AG04450 (cell line): ENCODE measurements at regions not wholly inside any gene's neighbourhood (a gene's known extent, or its start where the extent isn't known, plus 50 kb on each side); places are given as distances from the start of the nearest gene placed in this dataset.
A peak's percentile ranks its signal among the peaks of the same experiment; 100 is the strongest.
"Not testable (repeated sequence)": the region's sequence is repeated elsewhere in the genome, so short reads cannot be mapped to it uniquely, and the experiment has no call there.

Source experiments
- CTCF ChIA-PET: fragments of 300-600, 350-600 bp; formaldehyde crosslinking; extraction: SDS; loops from one replicate; lab custom pipeline; 2022; ENCODE audit warnings: antibody characterized with exemption, inconsistent platforms; lab: Charles Lee
- POLR2A ChIA-PET: fragments of 350-600 bp; formaldehyde crosslinking; extraction: SDS; loops from one replicate; lab custom pipeline; 2021; ENCODE audit warnings: antibody characterized with exemption, inconsistent platforms; lab: Yijun Ruan, JAX
- DNase-seq: peaks from one replicate; pipeline ENCODE4 v3.0.0-alpha.2; 2011; ENCODE audit warnings: low read depth, low spot score
- H3K27ac ChIP-seq: one replicate; pipeline ENCODE4 v1.5.1; 2012; ENCODE audit warnings: low read depth, low read length, control low read depth
- H3K27me3 ChIP-seq: one replicate; pipeline ENCODE4 v1.6.0; 2012; ENCODE audit warnings: low read length; ENCODE audit not compliant: control insufficient read depth, insufficient read depth
- H3K4me3 ChIP-seq: 2 replicates; pipeline ENCODE4 v1.5.1; 2011; ENCODE audit warnings: mild to moderate bottlenecking, low read depth, low read length, control low read depth
- H3K9me3 ChIP-seq: 2 replicates; pipeline ENCODE4 v1.5.1; 2012; ENCODE audit warnings: low read length; ENCODE audit not compliant: control insufficient read depth, insufficient read depth
- CTCF ChIP-seq: IDR thresholded peaks from 2 replicates; pipeline ENCODE4 v1.5.1; 2011; ENCODE audit warnings: low read depth, low read length, control low read depth, inconsistent platforms

DNA sequence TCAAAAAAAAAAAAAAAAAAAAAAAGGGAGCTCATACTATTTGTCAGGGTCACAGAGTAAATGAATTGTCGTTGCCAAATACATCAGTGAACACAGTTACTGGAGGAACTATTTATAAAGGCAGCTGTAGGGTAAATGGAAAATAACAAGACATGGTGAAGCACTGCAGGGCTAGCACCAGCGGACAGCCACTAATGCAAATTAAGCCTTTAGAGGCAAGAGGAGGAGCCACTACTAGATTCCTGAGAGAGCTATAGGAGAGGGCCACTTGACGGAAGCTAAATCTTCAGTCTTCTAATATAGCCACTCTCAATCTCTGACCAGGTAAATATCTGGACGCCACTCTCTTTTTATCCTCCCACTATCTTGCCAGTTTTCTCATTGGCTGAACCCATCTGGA is 801.2 kb upstream of the GOT2 start:
- no peak for TF ChIP-seq CTCF
- DNase-seq: no peak
- Histone ChIP-seq H3K27me3 (no peaks in the 10 kb centered on the region), H3K9me3 (no peaks in the 10 kb centered on the region), H3K4me3 (no peak overlapping the region), H3K27ac (no peak overlapping the region)
- POLR2A ChIA-PET: no interaction called here
- CTCF ChIA-PET: interaction anchor here (0.7 kb wide), 3 partner anchors 8 to 1136 kb away, joined by 3 to 6 read pairs (median 4); no protein-coding TSS in a partner anchor

- H3K27ac ChIP-seq: no peak overlapping the region
- peak; percentile 26 for DNase-seq
- no peak overlapping the region for H3K4me3 ChIP-seq
- TF ChIP-seq CTCF: no peak
- ChIA-PET POLR2A (no interaction called here), CTCF (interaction anchor here (0.9 kb wide), 1 partner anchor 8 kb away, joined by 3 read pairs; no protein-coding TSS in a partner anchor)
- no peaks in the 10 kb centered on the region for H3K9me3 ChIP-seq
- H3K27me3 ChIP-seq: no peaks in the 10 kb centered on the region
These were observed 793.3 kb upstream of the GOT2 start for GRCh38 chr16:59527206-59527997.

DNA sequence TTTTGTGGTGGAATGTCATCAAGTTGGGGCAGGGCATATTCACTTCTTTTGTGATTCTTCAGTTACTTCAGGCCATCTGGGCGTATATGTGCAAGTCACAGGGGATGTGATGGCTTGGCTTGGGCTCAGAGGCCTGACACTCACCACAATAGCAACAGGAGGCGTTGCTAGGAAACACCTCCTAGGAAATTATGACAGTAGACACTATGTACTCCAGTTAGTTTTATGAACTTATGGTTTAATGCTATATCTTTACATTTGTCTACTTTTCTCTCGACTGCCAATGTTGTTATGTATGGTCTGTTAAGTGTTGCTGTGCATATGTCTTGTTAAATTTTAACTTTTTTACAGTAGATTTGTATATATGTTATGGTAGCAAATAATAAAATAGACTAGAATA is 788.7 kb upstream of the GOT2 start:
- Histone ChIP-seq H3K27me3 (no peaks in the 10 kb centered on the region), H3K4me3 (no peak overlapping the region), H3K27ac (no peak overlapping the region), H3K9me3 (no peaks in the 10 kb centered on the region)
- CTCF ChIA-PET: no interaction called here
- TF ChIP-seq CTCF: no peak
- no peak for DNase-seq
- POLR2A ChIA-PET: no interaction called here

DNA sequence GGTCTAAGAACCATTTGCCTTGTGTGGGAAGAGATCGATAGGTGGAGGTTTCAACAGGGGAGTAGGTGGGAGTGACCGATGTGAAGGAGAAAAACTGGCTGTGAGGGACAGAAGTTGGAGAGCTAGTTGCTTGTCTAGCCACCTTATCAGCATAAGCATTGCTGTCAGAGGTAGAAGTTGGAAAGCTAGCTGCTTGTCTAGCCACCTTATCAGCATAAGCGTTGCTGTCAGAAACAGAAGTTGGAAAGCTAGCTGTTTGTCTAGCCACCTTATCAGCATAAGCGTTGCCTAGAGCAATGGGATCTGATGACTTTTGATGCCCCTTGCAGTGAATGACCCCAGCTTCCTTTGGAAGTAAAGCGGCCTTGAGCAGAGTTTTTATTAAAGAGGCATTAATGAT is 784.6 kb upstream of the GOT2 start:
- H3K4me3 ChIP-seq, H3K27me3 ChIP-seq, DNase-seq, POLR2A ChIA-PET, CTCF ChIA-PET, H3K9me3 ChIP-seq, H3K27ac ChIP-seq: not testable (repeated sequence)

DNA sequence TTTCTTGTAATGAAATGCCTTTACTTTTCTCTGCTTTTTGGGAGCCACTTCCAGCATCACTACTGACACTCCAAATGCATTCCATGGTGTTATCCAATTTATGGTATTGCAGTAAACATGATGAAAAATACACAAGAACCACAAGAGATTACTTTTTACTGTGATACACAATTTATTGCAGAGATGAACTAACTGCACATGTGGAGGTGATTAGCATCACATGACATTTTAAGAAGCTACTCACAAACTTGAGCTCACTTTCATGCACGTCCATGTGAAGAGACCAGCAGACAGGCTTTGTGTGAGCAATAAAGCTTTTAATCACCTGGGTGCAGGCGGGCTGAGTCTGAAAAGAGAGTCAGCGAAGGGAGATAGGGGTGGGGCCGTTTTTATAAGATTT is 780.5 kb upstream of the GOT2 start:
- Histone ChIP-seq H3K9me3 (no peaks in the 10 kb centered on the region), H3K4me3 (no peak overlapping the region), H3K27me3 (no peaks in the 10 kb centered on the region), H3K27ac (no peak overlapping the region)
- TF ChIP-seq CTCF: no peak
- CTCF ChIA-PET: no interaction called here
- no peak for DNase-seq
- POLR2A ChIA-PET: no interaction called here
